ENCODE measurements at regions not wholly inside any gene's neighbourhood (a gene's known extent, or its start where the extent isn't known, plus 50 kb on each side); places are given as distances from the start of the nearest gene placed in this dataset.
"Not testable (repeated sequence)": the region's sequence is repeated elsewhere in the genome, so short reads cannot be mapped to it uniquely, and the experiment has no call there.

DNA sequence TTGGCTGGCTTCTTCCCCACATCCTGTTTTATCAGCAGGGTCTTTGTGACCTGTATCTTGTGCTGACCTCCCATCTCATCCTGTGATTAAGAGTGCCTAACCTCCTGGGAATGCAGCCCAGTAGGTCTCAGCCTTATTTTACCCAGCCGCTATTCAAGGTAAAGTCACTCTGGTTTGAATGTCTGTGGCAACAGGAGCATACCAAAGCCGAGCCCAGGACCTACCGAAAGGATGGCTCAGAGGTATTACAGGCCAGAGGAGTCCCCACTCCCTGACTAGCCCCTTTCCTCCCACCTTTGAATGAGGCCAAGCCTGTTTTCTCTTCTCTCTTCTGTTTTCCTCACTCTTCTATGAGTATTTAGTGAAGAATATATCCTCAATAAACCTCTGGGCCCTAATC lies 271.3 kb downstream of the OSTF1 start:
- Histone ChIP-seq H3K9me3 (ENCODE audit: low read length) (no peaks in the 10 kb centered on the region), H3K9ac (ENCODE audit: low read length) (no peak overlapping the region), H3K36me3 (ENCODE audit: insufficient read depth, low read length) (no peaks in the 10 kb centered on the region), H3K27ac (ENCODE audit: low read length) (no peak overlapping the region), H3F3A (ENCODE audit: insufficient read depth, low read length, poor library complexity, severe bottlenecking) (no peaks in the 10 kb centered on the region), H3K9me2 (ENCODE audit: insufficient read depth, low read length) (no peaks in the 10 kb centered on the region), H3K4me3 (ENCODE audit: low read length) (no peak overlapping the region), H4K20me1 (ENCODE audit: insufficient read depth) (no peaks in the 10 kb centered on the region), H2AFZ (ENCODE audit: low read depth, low read length) (no peak overlapping the region), H3K79me2 (replicated peaks; ENCODE audit: insufficient read depth, low read length) (no peaks in the 10 kb centered on the region), H3K27me3 (ENCODE audit: insufficient read depth, low read depth, low read length) (no peaks in the 10 kb centered on the region), H3K4me2 (ENCODE audit: low read length) (no peak overlapping the region)
- TF ChIP-seq EP300 (conservative IDR thresholded peaks at IDR 0.05; ENCODE audit: poor library complexity, severe bottlenecking) (no peak), EZH2 (IDR thresholded peaks at IDR 0.05; ENCODE audit: borderline replicate concordance, insufficient read depth, low read length, poor library complexity, severe bottlenecking) (no peak), POLR2AphosphoS5 (IDR thresholded peaks at IDR 0.05) (no peak), TAF1 (IDR thresholded peaks at IDR 0.05; ENCODE audit: low read depth) (no peak), RAD21 (conservative IDR thresholded peaks at IDR 0.05) (no peak)

DNA sequence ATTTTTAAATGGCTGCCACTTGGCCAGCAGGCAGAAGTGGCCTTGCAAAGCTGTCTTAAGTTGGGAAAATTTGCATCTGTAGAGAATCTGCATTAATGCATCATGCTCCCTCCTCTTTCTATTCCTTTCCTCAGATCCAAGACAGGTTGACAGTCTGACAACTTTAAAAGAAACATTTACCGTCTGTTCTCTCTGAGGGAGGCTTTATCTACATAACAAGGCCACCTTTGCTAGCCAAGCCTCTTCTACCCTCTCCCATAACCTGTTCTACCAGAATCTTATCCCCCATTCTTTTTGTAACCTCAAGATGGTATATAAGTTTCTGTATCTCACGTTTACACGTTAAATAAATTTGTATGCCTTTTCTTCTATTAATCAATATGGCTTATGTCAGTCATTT lies 271.9 kb downstream of the OSTF1 start:
- Histone ChIP-seq H3K27me3 (ENCODE audit: insufficient read depth, low read depth, low read length) (no peaks in the 10 kb centered on the region), H3K4me3 (ENCODE audit: low read length) (no peak overlapping the region), H3K9me3 (ENCODE audit: low read length) (no peaks in the 10 kb centered on the region), H3K9ac (ENCODE audit: low read length) (no peak overlapping the region), H3K4me2 (ENCODE audit: low read length) (no peak overlapping the region), H4K20me1 (ENCODE audit: insufficient read depth) (no peaks in the 10 kb centered on the region), H2AFZ (ENCODE audit: low read depth, low read length) (no peak overlapping the region), H3K27ac (ENCODE audit: low read length) (no peak overlapping the region), H3K9me2 (ENCODE audit: insufficient read depth, low read length) (no peaks in the 10 kb centered on the region), H3K36me3 (ENCODE audit: insufficient read depth, low read length) (no peaks in the 10 kb centered on the region), H3K79me2 (replicated peaks; ENCODE audit: insufficient read depth, low read length) (no peaks in the 10 kb centered on the region), H3F3A (ENCODE audit: insufficient read depth, low read length, poor library complexity, severe bottlenecking) (no peaks in the 10 kb centered on the region)
- TF ChIP-seq RAD21 (conservative IDR thresholded peaks at IDR 0.05) (no peak), POLR2AphosphoS5 (IDR thresholded peaks at IDR 0.05) (peak; percentile 44), EP300 (conservative IDR thresholded peaks at IDR 0.05; ENCODE audit: poor library complexity, severe bottlenecking) (peak; percentile 77)

DNA sequence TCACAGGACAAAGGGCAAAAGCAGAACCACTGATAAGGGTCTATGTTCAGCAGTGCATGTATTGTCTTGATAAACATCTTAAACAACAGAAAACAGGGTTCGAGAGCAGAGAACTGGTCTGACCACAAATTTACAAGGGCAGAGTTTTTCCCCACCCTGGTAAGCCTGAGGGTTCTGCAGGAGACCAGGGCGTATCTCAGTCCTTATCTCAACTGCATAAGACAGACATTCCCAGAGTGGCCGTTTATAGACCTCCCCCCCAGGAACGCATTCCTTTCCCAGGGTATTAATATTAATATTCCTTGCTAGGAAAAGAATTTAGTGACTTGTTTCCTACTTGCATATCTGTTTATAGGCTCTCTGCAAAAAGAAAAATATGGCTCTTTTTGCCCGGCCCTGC lies 274.1 kb downstream of the OSTF1 start:
- not testable (repeated sequence) for H2AFZ ChIP-seq (ENCODE audit: low read depth, low read length); H3K27me3 ChIP-seq (ENCODE audit: insufficient read depth, low read depth, low read length); H3K79me2 ChIP-seq (replicated peaks; ENCODE audit: insufficient read depth, low read length); H3K4me3 ChIP-seq (ENCODE audit: low read length); H3F3A ChIP-seq (ENCODE audit: insufficient read depth, low read length, poor library complexity, severe bottlenecking); H3K9ac ChIP-seq (ENCODE audit: low read length); H3K36me3 ChIP-seq (ENCODE audit: insufficient read depth, low read length); H3K9me3 ChIP-seq (ENCODE audit: low read length); H3K27ac ChIP-seq (ENCODE audit: low read length); H3K9me2 ChIP-seq (ENCODE audit: insufficient read depth, low read length); H3K4me2 ChIP-seq (ENCODE audit: low read length); H4K20me1 ChIP-seq (ENCODE audit: insufficient read depth)

- Histone ChIP-seq H3K9ac (ENCODE audit: low read length) (no peak overlapping the region), H3K79me2 (replicated peaks; ENCODE audit: insufficient read depth, low read length) (no peaks in the 10 kb centered on the region), H3K4me2 (ENCODE audit: low read length) (no peak overlapping the region), H3K36me3 (ENCODE audit: insufficient read depth, low read length) (no peaks in the 10 kb centered on the region), H3K27me3 (ENCODE audit: insufficient read depth, low read depth, low read length) (no peaks in the 10 kb centered on the region), H3F3A (ENCODE audit: insufficient read depth, low read length, poor library complexity, severe bottlenecking) (no peaks in the 10 kb centered on the region), H3K9me3 (ENCODE audit: low read length) (no peaks in the 10 kb centered on the region), H3K4me3 (ENCODE audit: low read length) (no peak overlapping the region), H3K9me2 (ENCODE audit: insufficient read depth, low read length) (no peaks in the 10 kb centered on the region), H2AFZ (ENCODE audit: low read depth, low read length) (no peak overlapping the region), H3K27ac (ENCODE audit: low read length) (no peak overlapping the region), H4K20me1 (ENCODE audit: insufficient read depth) (no peaks in the 10 kb centered on the region)
- no peak for TF ChIP-seq EZH2 (IDR thresholded peaks at IDR 0.05; ENCODE audit: borderline replicate concordance, insufficient read depth, low read length, poor library complexity, severe bottlenecking)
- TF ChIP-seq, protein P1, sequence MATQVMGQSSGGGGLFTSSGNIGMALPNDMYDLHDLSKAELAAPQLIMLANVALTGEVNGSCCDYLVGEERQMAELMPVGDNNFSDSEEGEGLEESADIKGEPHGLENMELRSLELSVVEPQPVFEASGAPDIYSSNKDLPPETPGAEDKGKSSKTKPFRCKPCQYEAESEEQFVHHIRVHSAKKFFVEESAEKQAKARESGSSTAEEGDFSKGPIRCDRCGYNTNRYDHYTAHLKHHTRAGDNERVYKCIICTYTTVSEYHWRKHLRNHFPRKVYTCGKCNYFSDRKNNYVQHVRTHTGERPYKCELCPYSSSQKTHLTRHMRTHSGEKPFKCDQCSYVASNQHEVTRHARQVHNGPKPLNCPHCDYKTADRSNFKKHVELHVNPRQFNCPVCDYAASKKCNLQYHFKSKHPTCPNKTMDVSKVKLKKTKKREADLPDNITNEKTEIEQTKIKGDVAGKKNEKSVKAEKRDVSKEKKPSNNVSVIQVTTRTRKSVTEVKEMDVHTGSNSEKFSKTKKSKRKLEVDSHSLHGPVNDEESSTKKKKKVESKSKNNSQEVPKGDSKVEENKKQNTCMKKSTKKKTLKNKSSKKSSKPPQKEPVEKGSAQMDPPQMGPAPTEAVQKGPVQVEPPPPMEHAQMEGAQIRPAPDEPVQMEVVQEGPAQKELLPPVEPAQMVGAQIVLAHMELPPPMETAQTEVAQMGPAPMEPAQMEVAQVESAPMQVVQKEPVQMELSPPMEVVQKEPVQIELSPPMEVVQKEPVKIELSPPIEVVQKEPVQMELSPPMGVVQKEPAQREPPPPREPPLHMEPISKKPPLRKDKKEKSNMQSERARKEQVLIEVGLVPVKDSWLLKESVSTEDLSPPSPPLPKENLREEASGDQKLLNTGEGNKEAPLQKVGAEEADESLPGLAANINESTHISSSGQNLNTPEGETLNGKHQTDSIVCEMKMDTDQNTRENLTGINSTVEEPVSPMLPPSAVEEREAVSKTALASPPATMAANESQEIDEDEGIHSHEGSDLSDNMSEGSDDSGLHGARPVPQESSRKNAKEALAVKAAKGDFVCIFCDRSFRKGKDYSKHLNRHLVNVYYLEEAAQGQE (IDR thresholded peaks at IDR 0.05; ENCODE audit: borderline replicate concordance): no peak
- no peak for TF ChIP-seq MXI1 (conservative IDR thresholded peaks at IDR 0.05; ENCODE audit: poor library complexity, severe bottlenecking)
- no peak for TF ChIP-seq CTCF (IDR thresholded peaks at IDR 0.05; ENCODE audit: poor library complexity, severe bottlenecking)
- TF ChIP-seq SMC3 (conservative IDR thresholded peaks at IDR 0.05; ENCODE audit: poor library complexity): no peak
- no peak for TF ChIP-seq POLR2AphosphoS5 (IDR thresholded peaks at IDR 0.05)
- no peak for TF ChIP-seq EP300 (conservative IDR thresholded peaks at IDR 0.05; ENCODE audit: poor library complexity, severe bottlenecking)
- no peak for TF ChIP-seq TAF1 (IDR thresholded peaks at IDR 0.05; ENCODE audit: low read depth)
- no peak for TF ChIP-seq RAD21 (conservative IDR thresholded peaks at IDR 0.05)
Measured at GRCh38 chr9:75365196-75365595, 276.9 kb downstream of the OSTF1 start.
